A673 (cell line): ENCODE measurements at regions not wholly inside any gene's neighbourhood (a gene's known extent, or its start where the extent isn't known, plus 50 kb on each side); places are given as distances from the start of the nearest gene placed in this dataset.

Source experiments
- BruUV-seq: library from RNA; stranded (reverse); fragments of 400-500 nt; replicated peaks from 2 replicates; lab custom pipeline; 2021; lab: Mats Ljungman, UMichigan
- CTCF ChIA-PET: fragments of 300-600 bp; sonication (Branson Sonifier 250); formaldehyde crosslinking; loops from one replicate; lab custom pipeline; 2022; ENCODE audit warnings: antibody characterized with exemption; lab: Charles Lee
- POLR2A ChIA-PET: fragments of 300-600 bp; sonication (Branson Sonifier 250); formaldehyde crosslinking; loops from one replicate; lab custom pipeline; 2022; ENCODE audit warnings: antibody characterized with exemption; ENCODE audit not compliant: low non-redundant PET; lab: Charles Lee
- DNase-seq: peaks from one replicate; pipeline ENCODE4 v3.0.0-alpha.2; 2015; ENCODE audit warnings: low spot score
- H3K27ac ChIP-seq: fragments of 200-600 bp; sonication (generic); 2 replicates; pipeline ENCODE4 v1.5.1; 2016; ENCODE audit warnings: mixed run types, low read depth, mild to moderate bottlenecking, mixed read lengths, antibody characterized with exemption, low read length; ENCODE audit not compliant: poor library complexity, severe bottlenecking
- H3K27me3 ChIP-seq: fragments of 200-600 bp; sonication (generic); replicated peaks from 2 replicates; pipeline ENCODE4 v1.6.1; 2017; ENCODE audit warnings: mixed run types, low read depth, mild to moderate bottlenecking, mixed read lengths, antibody characterized with exemption, low read length; ENCODE audit not compliant: insufficient read depth, poor library complexity
- H3K36me3 ChIP-seq: fragments of 200-600 bp; sonication (generic); 2 replicates; pipeline ENCODE4 v1.6.1; 2016; ENCODE audit warnings: mixed run types, mild to moderate bottlenecking, mixed read lengths, antibody characterized with exemption, low read length; ENCODE audit not compliant: insufficient read depth, poor library complexity, severe bottlenecking
- H3K4me1 ChIP-seq: fragments of 200-600 bp; sonication (generic); 2 replicates; pipeline ENCODE4 v1.6.1; 2017; ENCODE audit warnings: mixed run types, mild to moderate bottlenecking, mixed read lengths, antibody characterized with exemption, low read length; ENCODE audit not compliant: insufficient read depth, poor library complexity, severe bottlenecking
- H3K4me3 ChIP-seq: fragments of 200-600 bp; sonication (generic); 2 replicates; pipeline ENCODE4 v1.5.1; 2016; ENCODE audit warnings: low read depth, mixed run types, mild to moderate bottlenecking, mixed read lengths, low read length; ENCODE audit not compliant: poor library complexity, severe bottlenecking
- H3K9me3 ChIP-seq: fragments of 200-600 bp; sonication (generic); 2 replicates; pipeline ENCODE4 v1.6.1; 2016; ENCODE audit warnings: mixed run types, low read depth, mild to moderate bottlenecking, mixed read lengths, antibody characterized with exemption, low read length; ENCODE audit not compliant: poor library complexity, severe bottlenecking
- CTCF ChIP-seq: fragments of 300-800, 200-600 bp; sonication (generic); conservative IDR thresholded peaks from 2 replicates; pipeline ENCODE4 v1.5.1; 2017; ENCODE audit warnings: low read depth, mild to moderate bottlenecking, antibody characterized with exemption, low read length, moderate library complexity, mixed read lengths
- EZH2 ChIP-seq: fragments of 200-600 bp; sonication (generic); IDR thresholded peaks from 2 replicates; pipeline ENCODE4 v1.6.1; 2017; ENCODE audit warnings: borderline replicate concordance, low read depth, mild to moderate bottlenecking, mixed read lengths, antibody characterized with exemption, low read length; ENCODE audit not compliant: poor library complexity, severe bottlenecking
- intact Hi-C: fragments of 100-400 bp; cut with micrococcal nuclease; formaldehyde crosslinking; loops from one replicate; pipeline ENCODE4 v1.10.0; 2022; ENCODE audit not compliant: unreplicated experiment

- BruUV-seq: no TSS peak
- peaks cover 9% of the 10 kb centered on the region for H3K9me3 ChIP-seq
- H3K27me3 ChIP-seq: no peaks in the 10 kb centered on the region
- TF ChIP-seq EZH2 (no peak), CTCF (no peak)
- POLR2A ChIA-PET: no interaction called here
- H3K36me3 ChIP-seq: no peaks in the 10 kb centered on the region
- H3K27ac ChIP-seq: no peak overlapping the region
- DNase-seq: no peak
- intact Hi-C loops: no loop called here
- no peak overlapping the region for H3K4me3 ChIP-seq
- CTCF ChIA-PET: no interaction called here
- no peaks in the 10 kb centered on the region for H3K4me1 ChIP-seq
Measured at GRCh38 chr22:47323518-47323917, 561.1 kb downstream of the TBC1D22A start.

- CTCF ChIA-PET: no interaction called here
- no peaks in the 10 kb centered on the region for H3K27me3 ChIP-seq
- no TSS peak for BruUV-seq
- TF ChIP-seq EZH2: no peak
- TF ChIP-seq CTCF: no peak
- peaks cover 9% of the 10 kb centered on the region for H3K9me3 ChIP-seq
- H3K36me3 ChIP-seq: no peaks in the 10 kb centered on the region
- H3K4me3 ChIP-seq: no peak overlapping the region
- no peak overlapping the region for H3K27ac ChIP-seq
- POLR2A ChIA-PET: no interaction called here
- DNase-seq: no peak
- no peaks in the 10 kb centered on the region for H3K4me1 ChIP-seq
- intact Hi-C loops: no loop called here
Measured at GRCh38 chr22:47322854-47323253, 560.4 kb downstream of the TBC1D22A start.

- BruUV-seq: no TSS peak
- H3K27ac ChIP-seq: no peak overlapping the region
- H3K36me3 ChIP-seq: no peaks in the 10 kb centered on the region
- intact Hi-C loops: no loop called here
- no peaks in the 10 kb centered on the region for H3K4me1 ChIP-seq
- ChIA-PET POLR2A (no interaction called here), CTCF (no interaction called here)
- DNase-seq: no peak
- no peaks in the 10 kb centered on the region for H3K27me3 ChIP-seq
- H3K9me3 ChIP-seq: peaks cover 9% of the 10 kb centered on the region
- H3K4me3 ChIP-seq: no peak overlapping the region
- TF ChIP-seq EZH2 (no peak), CTCF (no peak)
Measured at GRCh38 chr22:47320560-47320959, 558.1 kb downstream of the TBC1D22A start.
